Calu3 (cell line): ENCODE measurements at regions not wholly inside any gene's neighbourhood (a gene's known extent, or its start where the extent isn't known, plus 50 kb on each side); places are given as distances from the start of the nearest gene placed in this dataset.

ENCODE experiments used
- BruUV-seq: library from RNA; stranded (reverse); fragments of 400-500 nt; replicated peaks from 2 replicates; lab custom pipeline; 2021; lab: Mats Ljungman, UMichigan
- CTCF ChIA-PET: fragments of 300-600 bp; sonication (Branson Sonifier 250); formaldehyde crosslinking; loops from one replicate; lab custom pipeline; 2022; ENCODE audit warnings: antibody characterized with exemption; lab: Charles Lee
- DNase-seq: peaks from one replicate; pipeline ENCODE4 v3.0.0; 2022
- H3K27ac Mint-ChIP-seq: one replicate; pipeline ENCODE4 v1.8.0; 2022; ENCODE audit warnings: mixed read lengths; ENCODE audit not compliant: unreplicated experiment
- H3K27me3 Mint-ChIP-seq: one replicate; pipeline ENCODE4 v1.8.0; 2022; ENCODE audit warnings: mixed read lengths; ENCODE audit not compliant: unreplicated experiment
- H3K36me3 Mint-ChIP-seq: one replicate; pipeline ENCODE4 v1.8.0; 2022; ENCODE audit warnings: mild to moderate bottlenecking, moderate library complexity, mixed read lengths; ENCODE audit not compliant: insufficient read depth, unreplicated experiment
- H3K4me1 Mint-ChIP-seq: one replicate; pipeline ENCODE4 v1.8.0; 2022; ENCODE audit warnings: mild to moderate bottlenecking, low read depth, mixed read lengths; ENCODE audit not compliant: unreplicated experiment
- H3K4me3 Mint-ChIP-seq: one replicate; pipeline ENCODE4 v1.8.0; 2022; ENCODE audit warnings: mild to moderate bottlenecking, low read depth, moderate library complexity, mixed read lengths; ENCODE audit not compliant: unreplicated experiment
- H3K9me3 Mint-ChIP-seq: one replicate; pipeline ENCODE4 v1.8.0; 2022; ENCODE audit warnings: low read depth, mixed read lengths; ENCODE audit not compliant: unreplicated experiment
- CTCF ChIP-seq: fragments of 200-600 bp; IDR thresholded peaks from one replicate; pipeline ENCODE4 v1.8.0; 2022; ENCODE audit warnings: antibody characterized with exemption; ENCODE audit not compliant: unreplicated experiment
- intact Hi-C: fragments of 100-400 bp; cut with micrococcal nuclease; formaldehyde crosslinking; loops from one replicate; pipeline ENCODE4 v1.10.0; 2022; ENCODE audit not compliant: unreplicated experiment

- BruUV-seq: no TSS peak
- Mint-ChIP-seq H3K27me3 (no peaks in the 10 kb centered on the region), H3K4me3 (no peak overlapping the region), H3K9me3 (no peaks in the 10 kb centered on the region), H3K4me1 (no peaks in the 10 kb centered on the region), H3K27ac (no peak overlapping the region), H3K36me3 (no peaks in the 10 kb centered on the region)
- intact Hi-C loops: no loop called here
- CTCF ChIA-PET: no interaction called here
- DNase-seq: no peak
- TF ChIP-seq CTCF: no peak
These were observed 785.3 kb downstream of the TRHDE start for GRCh38 chr12:73057428-73057827.

- intact Hi-C loops: no loop called here
These were observed 793.7 kb downstream of the TRHDE start for GRCh38 chr12:73065913-73066312.

GRCh38 chr12:73067616-73068015 is 795.4 kb downstream of the TRHDE start:
- BruUV-seq: no TSS peak
- Mint-ChIP-seq H3K9me3 (peaks cover 4% of the 10 kb centered on the region), H3K4me1 (no peaks in the 10 kb centered on the region), H3K27me3 (no peaks in the 10 kb centered on the region), H3K27ac (no peak overlapping the region), H3K4me3 (no peak overlapping the region), H3K36me3 (no peaks in the 10 kb centered on the region)
- CTCF ChIA-PET: interaction anchor here (1.1 kb wide), 1 partner anchor 11 kb away, joined by 3 read pairs; no protein-coding TSS in a partner anchor
- intact Hi-C loops: no loop called here
- no peak for TF ChIP-seq CTCF
- no peak for DNase-seq

More at GRCh38 chr12:73065913-73066312, 793.7 kb downstream of the TRHDE start:
- TF ChIP-seq CTCF: no peak
- H3K4me1 Mint-ChIP-seq: no peaks in the 10 kb centered on the region
- no peak overlapping the region for H3K4me3 Mint-ChIP-seq
- DNase-seq: no peak
- no TSS peak for BruUV-seq
- H3K27ac Mint-ChIP-seq: no peak overlapping the region
- H3K36me3 Mint-ChIP-seq: no peaks in the 10 kb centered on the region
- no peaks in the 10 kb centered on the region for H3K27me3 Mint-ChIP-seq
- CTCF ChIA-PET: no interaction called here
- H3K9me3 Mint-ChIP-seq: no peaks in the 10 kb centered on the region

GRCh38 chr12:73072214-73072613 is 800.0 kb downstream of the TRHDE start:
- Mint-ChIP-seq H3K27me3 (no peaks in the 10 kb centered on the region), H3K9me3 (peaks cover 4% of the 10 kb centered on the region), H3K27ac (no peak overlapping the region), H3K4me3 (no peak overlapping the region), H3K36me3 (no peaks in the 10 kb centered on the region), H3K4me1 (no peaks in the 10 kb centered on the region)
- TF ChIP-seq CTCF: no peak
- no TSS peak for BruUV-seq
- DNase-seq: no peak
- CTCF ChIA-PET: no interaction called here
- intact Hi-C loops: no loop called here
